ENCODE measurements at regions not wholly inside any gene's neighbourhood (a gene's known extent, or its start where the extent isn't known, plus 50 kb on each side); places are given as distances from the start of the nearest gene placed in this dataset.
"Not testable (repeated sequence)": the region's sequence is repeated elsewhere in the genome, so short reads cannot be mapped to it uniquely, and the experiment has no call there.

GRCh38 chr1:117708323-117709248, 102.7 kb downstream of the TENT5C start:
- no peaks in the 10 kb centered on the region for H3K36me3 ChIP-seq
- no peak overlapping the region for H3K4me3 ChIP-seq (ENCODE audit: low read depth in 1 of 2, low read length in 1 of 2)
- no peak for TF ChIP-seq CTCF (IDR thresholded peaks at IDR 0.05)
- no peak overlapping the region for H3K27ac ChIP-seq
- H3K27me3 ChIP-seq: no peaks in the 10 kb centered on the region
- no peaks in the 10 kb centered on the region for H3K9me3 ChIP-seq
- no peaks in the 10 kb centered on the region for H3K4me1 ChIP-seq (ENCODE audit: control insufficient read depth in 1 of 2, insufficient read depth in 1 of 2, low read depth in 1 of 2, low read length in 1 of 2)

- Histone ChIP-seq H3K27ac (no peak overlapping the region), H3K4me3 (ENCODE audit: low read depth in 1 of 2, low read length in 1 of 2) (no peak overlapping the region), H3K27me3 (no peaks in the 10 kb centered on the region), H3K4me1 (ENCODE audit: control insufficient read depth in 1 of 2, insufficient read depth in 1 of 2, low read depth in 1 of 2, low read length in 1 of 2) (peaks cover 0 to 4% of the 10 kb centered on the region in 2 experiments), H3K9me3 (no peaks in the 10 kb centered on the region), H3K36me3 (no peaks in the 10 kb centered on the region)
- no peak for TF ChIP-seq CTCF (IDR thresholded peaks at IDR 0.05)
Observed at GRCh38 chr1:117709249-117709691, 103.4 kb downstream of the TENT5C start.

GRCh38 chr1:117710710-117711109, 104.9 kb downstream of the TENT5C start:
- H3K4me1 ChIP-seq (ENCODE audit: control insufficient read depth in 1 of 2, insufficient read depth in 1 of 2, low read depth in 1 of 2, low read length in 1 of 2): peaks cover 0 to 4% of the 10 kb centered on the region in 2 experiments
- H3K27ac ChIP-seq: no peak overlapping the region
- no peaks in the 10 kb centered on the region for H3K27me3 ChIP-seq
- H3K9me3 ChIP-seq: no peaks in the 10 kb centered on the region
- H3K4me3 ChIP-seq (ENCODE audit: low read depth in 1 of 2, low read length in 1 of 2): no peak overlapping the region
- TF ChIP-seq CTCF (IDR thresholded peaks at IDR 0.05): no peak
- no peaks in the 10 kb centered on the region for H3K36me3 ChIP-seq

- Histone ChIP-seq H3K4me1 (ENCODE audit: control insufficient read depth in 1 of 2, insufficient read depth in 1 of 2, low read depth in 1 of 2, low read length in 1 of 2) (peaks cover 0 to 4% of the 10 kb centered on the region in 2 experiments), H3K4me3 (ENCODE audit: low read depth in 1 of 2, low read length in 1 of 2) (no peak overlapping the region), H3K27me3 (no peaks in the 10 kb centered on the region), H3K9me3 (no peaks in the 10 kb centered on the region), H3K36me3 (no peaks in the 10 kb centered on the region), H3K27ac (no peak overlapping the region)
- no peak for TF ChIP-seq CTCF (IDR thresholded peaks at IDR 0.05)
Observed at GRCh38 chr1:117712621-117713020, 106.8 kb downstream of the TENT5C start.

- Histone ChIP-seq H3K9me3 (peaks cover 3% of the 10 kb centered on the region), H3K27me3 (no peaks in the 10 kb centered on the region), H3K27ac (no peak overlapping the region), H3K36me3 (no peaks in the 10 kb centered on the region), H3K4me1 (ENCODE audit: control insufficient read depth in 1 of 2, insufficient read depth in 1 of 2, low read depth in 1 of 2, low read length in 1 of 2) (peaks cover 0 to 4% of the 10 kb centered on the region in 2 experiments), H3K4me3 (ENCODE audit: low read depth in 1 of 2, low read length in 1 of 2) (no peak overlapping the region)
- TF ChIP-seq CTCF (IDR thresholded peaks at IDR 0.05): no peak
Observed at GRCh38 chr1:117714546-117714945, 108.7 kb downstream of the TENT5C start.

GRCh38 chr1:117716030-117716429, 110.2 kb downstream of the TENT5C start:
- not testable (repeated sequence) for H3K27ac ChIP-seq; H3K4me1 ChIP-seq (ENCODE audit: control insufficient read depth in 1 of 2, insufficient read depth in 1 of 2, low read depth in 1 of 2, low read length in 1 of 2); H3K36me3 ChIP-seq; H3K4me3 ChIP-seq (ENCODE audit: low read depth in 1 of 2, low read length in 1 of 2); H3K27me3 ChIP-seq; H3K9me3 ChIP-seq

GRCh38 chr1:117717980-117718379, 112.1 kb downstream of the TENT5C start:
- H3K36me3 ChIP-seq; H3K27ac ChIP-seq; H3K27me3 ChIP-seq; H3K9me3 ChIP-seq; H3K4me3 ChIP-seq (ENCODE audit: low read depth in 1 of 2, low read length in 1 of 2); H3K4me1 ChIP-seq (ENCODE audit: control insufficient read depth in 1 of 2, insufficient read depth in 1 of 2, low read depth in 1 of 2, low read length in 1 of 2): not testable (repeated sequence)

GRCh38 chr1:117718596-117718995, 112.7 kb downstream of the TENT5C start:
- not testable (repeated sequence) for H3K4me1 ChIP-seq (ENCODE audit: control insufficient read depth in 1 of 2, insufficient read depth in 1 of 2, low read depth in 1 of 2, low read length in 1 of 2); H3K27me3 ChIP-seq; H3K36me3 ChIP-seq; H3K27ac ChIP-seq; H3K9me3 ChIP-seq; H3K4me3 ChIP-seq (ENCODE audit: low read depth in 1 of 2, low read length in 1 of 2)

Measured in neutrophil (primary cell).